MM.1S (cell line): ENCODE measurements at regions not wholly inside any gene's neighbourhood (a gene's known extent, or its start where the extent isn't known, plus 50 kb on each side); places are given as distances from the start of the nearest gene placed in this dataset.

Source experiments
- DNase-seq: peaks from one replicate; pipeline ENCODE4 v3.0.0-alpha.2; 2015
- H2AFZ ChIP-seq: fragments of 300-600 bp; sonication (generic); 2 replicates; pipeline ENCODE4 v1.6.0; 2016; ENCODE audit warnings: antibody characterized with exemption, low read length
- H3F3A ChIP-seq: fragments of 300-600 bp; sonication (generic); 2 replicates; pipeline ENCODE4 v1.6.1; 2016; ENCODE audit warnings: mild to moderate bottlenecking, antibody characterized with exemption, low read length, moderate library complexity, mixed read lengths; ENCODE audit not compliant: insufficient read depth
- H3K27ac ChIP-seq: fragments of 300-600 bp; sonication (generic); 2 replicates; pipeline ENCODE4 v1.5.1; 2016; ENCODE audit warnings: mild to moderate bottlenecking, low read length
- H3K27me3 ChIP-seq: fragments of 300-600 bp; sonication (generic); replicated peaks from 2 replicates; pipeline ENCODE4 v1.6.0; 2016; ENCODE audit warnings: low read length; ENCODE audit not compliant: insufficient read depth
- H3K36me3 ChIP-seq: fragments of 300-600 bp; sonication (generic); replicated peaks from 2 replicates; pipeline ENCODE4 v1.6.1; 2016; ENCODE audit warnings: mild to moderate bottlenecking, low read length, mixed read lengths; ENCODE audit not compliant: insufficient read depth
- H3K4me1 ChIP-seq: fragments of 300-600 bp; sonication (generic); 2 replicates; pipeline ENCODE4 v1.6.1; 2016; ENCODE audit warnings: low read length, mixed read lengths
- H3K4me2 ChIP-seq: fragments of 300-600 bp; sonication (generic); 2 replicates; pipeline ENCODE4 v1.6.0; 2016; ENCODE audit warnings: low read depth, low read length
- H3K4me3 ChIP-seq: fragments of 300-600 bp; sonication (generic); 2 replicates; pipeline ENCODE4 v1.5.1; 2016; ENCODE audit warnings: low read length, mixed read lengths
- H3K79me2 ChIP-seq: fragments of 300-600 bp; sonication (generic); 2 replicates; pipeline ENCODE4 v1.6.1; 2016; ENCODE audit warnings: mixed run types, low read length, mixed read lengths
- H3K9ac ChIP-seq: fragments of 300-600 bp; sonication (generic); 2 replicates; pipeline ENCODE4 v1.6.1; 2016; ENCODE audit warnings: low read length, mixed read lengths
- H3K9me2 ChIP-seq: fragments of 300-600 bp; sonication (generic); replicated peaks from 2 replicates; pipeline ENCODE4 v1.6.1; 2016; ENCODE audit warnings: mild to moderate bottlenecking, low read length, mixed read lengths; ENCODE audit not compliant: insufficient read depth
- H3K9me3 ChIP-seq: fragments of 300-600 bp; sonication (generic); replicated peaks from 2 replicates; pipeline ENCODE4 v1.6.1; 2016; ENCODE audit warnings: mild to moderate bottlenecking, low read length, mixed read lengths; ENCODE audit not compliant: insufficient read depth
- H4K20me1 ChIP-seq: fragments of 300-600 bp; sonication (generic); 2 replicates; pipeline ENCODE4 v1.6.1; 2016; ENCODE audit warnings: mild to moderate bottlenecking, low read length, moderate library complexity, mixed read lengths; ENCODE audit not compliant: insufficient read depth
- EZH2 ChIP-seq: fragments of 300-600 bp; sonication (generic); optimal IDR thresholded peaks from 2 replicates; pipeline ENCODE3; 2017; ENCODE audit warnings: low read depth, mild to moderate bottlenecking, antibody characterized with exemption, low read length, mixed read lengths
- EZH2phosphoT487 ChIP-seq: fragments of 300-600 bp; sonication (generic); IDR thresholded peaks from 2 replicates; pipeline ENCODE4 v1.6.1; 2018; ENCODE audit warnings: antibody characterized with exemption, low read length
- TF ChIP-seq, protein P1 (sequence below): fragments of 300-600 bp; sonication (generic); IDR thresholded peaks from 2 replicates; pipeline ENCODE4 v1.5.1; 2016; ENCODE audit warnings: antibody characterized with exemption, low read length, mixed read lengths

DNA sequence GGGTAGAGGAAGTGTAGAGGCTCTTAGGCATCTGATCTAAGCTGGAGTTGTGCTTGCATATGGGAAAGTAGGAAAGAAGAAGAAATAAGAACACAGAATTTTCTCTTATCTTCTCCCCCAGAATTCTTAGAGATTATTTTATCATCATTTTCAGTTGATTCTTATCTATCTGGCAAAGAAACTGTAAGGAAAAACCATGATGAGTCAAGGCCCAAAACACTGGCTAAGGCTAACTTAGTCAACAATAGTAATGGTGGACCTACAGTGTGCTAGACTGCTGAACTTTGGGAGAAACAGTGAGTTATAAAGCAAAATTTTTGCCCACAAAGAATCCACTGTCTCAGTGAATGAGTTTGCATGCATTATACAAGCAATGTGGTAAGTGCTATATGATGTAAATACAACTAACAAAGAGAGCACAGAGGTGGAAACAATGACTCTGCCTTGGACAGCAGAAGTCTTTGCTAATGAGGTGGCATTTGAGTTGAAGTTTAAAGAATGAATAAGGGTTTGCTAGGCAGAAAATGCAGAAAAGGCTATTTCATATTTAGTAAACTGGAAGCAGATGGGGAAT, 344.5 kb upstream of the PLET1 start:
- H3K9ac ChIP-seq: no peak overlapping the region
- no peak overlapping the region for H2AFZ ChIP-seq
- H3K27ac ChIP-seq: no peak overlapping the region
- no peak overlapping the region for H3K4me2 ChIP-seq
- DNase-seq: no peak
- H3K27me3 ChIP-seq: no peaks in the 10 kb centered on the region
- H3K4me1 ChIP-seq: no peaks in the 10 kb centered on the region
- no peaks in the 10 kb centered on the region for H4K20me1 ChIP-seq
- H3K9me2 ChIP-seq: no peaks in the 10 kb centered on the region
- TF ChIP-seq EZH2: no peak
- no peak for TF ChIP-seq EZH2phosphoT487
- TF ChIP-seq, protein P1, sequence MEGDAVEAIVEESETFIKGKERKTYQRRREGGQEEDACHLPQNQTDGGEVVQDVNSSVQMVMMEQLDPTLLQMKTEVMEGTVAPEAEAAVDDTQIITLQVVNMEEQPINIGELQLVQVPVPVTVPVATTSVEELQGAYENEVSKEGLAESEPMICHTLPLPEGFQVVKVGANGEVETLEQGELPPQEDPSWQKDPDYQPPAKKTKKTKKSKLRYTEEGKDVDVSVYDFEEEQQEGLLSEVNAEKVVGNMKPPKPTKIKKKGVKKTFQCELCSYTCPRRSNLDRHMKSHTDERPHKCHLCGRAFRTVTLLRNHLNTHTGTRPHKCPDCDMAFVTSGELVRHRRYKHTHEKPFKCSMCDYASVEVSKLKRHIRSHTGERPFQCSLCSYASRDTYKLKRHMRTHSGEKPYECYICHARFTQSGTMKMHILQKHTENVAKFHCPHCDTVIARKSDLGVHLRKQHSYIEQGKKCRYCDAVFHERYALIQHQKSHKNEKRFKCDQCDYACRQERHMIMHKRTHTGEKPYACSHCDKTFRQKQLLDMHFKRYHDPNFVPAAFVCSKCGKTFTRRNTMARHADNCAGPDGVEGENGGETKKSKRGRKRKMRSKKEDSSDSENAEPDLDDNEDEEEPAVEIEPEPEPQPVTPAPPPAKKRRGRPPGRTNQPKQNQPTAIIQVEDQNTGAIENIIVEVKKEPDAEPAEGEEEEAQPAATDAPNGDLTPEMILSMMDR: no peak
- H3K79me2 ChIP-seq: no peaks in the 10 kb centered on the region
- no peak overlapping the region for H3K4me3 ChIP-seq
- H3K9me3 ChIP-seq: no peaks in the 10 kb centered on the region
- H3F3A ChIP-seq: no peaks in the 10 kb centered on the region
- H3K36me3 ChIP-seq: no peaks in the 10 kb centered on the region

DNA sequence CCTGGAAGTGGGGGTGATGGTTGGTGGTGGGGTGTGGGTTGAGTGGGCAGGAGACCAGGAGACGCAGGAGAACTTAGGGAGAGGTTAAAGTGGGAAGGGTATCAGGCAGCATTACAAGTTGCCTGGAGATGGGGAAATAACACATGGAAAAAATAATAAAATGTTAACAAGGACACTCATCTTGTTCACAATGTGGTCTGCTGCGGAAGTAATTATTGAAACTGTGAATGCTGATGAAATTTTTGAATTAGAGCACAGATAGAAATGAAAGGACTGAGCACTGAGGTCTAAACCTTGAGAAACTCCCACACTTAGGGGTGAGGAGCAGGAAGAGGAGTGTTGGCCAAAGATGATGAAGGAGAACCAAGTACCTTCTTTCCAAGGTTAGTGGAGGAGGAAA, 346.0 kb upstream of the PLET1 start:
- Histone ChIP-seq H3K4me1 (no peaks in the 10 kb centered on the region), H3F3A (no peaks in the 10 kb centered on the region), H3K9ac (no peak overlapping the region), H4K20me1 (no peaks in the 10 kb centered on the region), H3K79me2 (no peaks in the 10 kb centered on the region), H3K4me3 (no peak overlapping the region), H3K9me2 (no peaks in the 10 kb centered on the region), H2AFZ (no peak overlapping the region), H3K27me3 (no peaks in the 10 kb centered on the region), H3K36me3 (no peaks in the 10 kb centered on the region), H3K4me2 (no peak overlapping the region), H3K9me3 (no peaks in the 10 kb centered on the region), H3K27ac (no peak overlapping the region)
- TF ChIP-seq EZH2 (no peak), EZH2phosphoT487 (no peak)
- TF ChIP-seq, protein P1: no peak
- DNase-seq: no peak

DNA sequence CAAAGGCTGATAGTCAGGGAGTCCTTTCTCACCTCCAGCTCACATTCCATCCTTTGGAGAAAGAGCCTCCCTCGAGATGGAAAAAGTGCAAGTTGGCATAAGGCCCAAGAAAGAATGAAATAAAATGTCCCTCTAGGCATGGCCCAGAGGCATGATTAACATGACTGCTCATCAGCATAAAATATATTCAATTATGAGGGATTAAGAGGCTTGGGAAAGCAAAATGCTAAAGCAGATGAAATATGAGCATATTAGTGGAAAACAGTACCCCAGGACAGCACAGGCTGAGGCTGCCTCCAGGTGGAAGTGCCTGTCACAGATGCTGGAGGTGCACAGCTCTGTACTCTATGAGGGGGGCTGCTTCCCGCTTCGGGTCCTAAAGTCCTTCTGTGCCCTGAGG, 347.8 kb upstream of the PLET1 start:
- Histone ChIP-seq H3K27me3 (no peaks in the 10 kb centered on the region), H3K27ac (no peak overlapping the region), H3K4me1 (no peaks in the 10 kb centered on the region), H3K9me3 (no peaks in the 10 kb centered on the region), H4K20me1 (no peaks in the 10 kb centered on the region), H3K9me2 (no peaks in the 10 kb centered on the region), H2AFZ (no peak overlapping the region), H3K4me2 (no peak overlapping the region), H3K9ac (no peak overlapping the region), H3K36me3 (no peaks in the 10 kb centered on the region), H3F3A (no peaks in the 10 kb centered on the region), H3K79me2 (no peaks in the 10 kb centered on the region), H3K4me3 (no peak overlapping the region)
- TF ChIP-seq EZH2phosphoT487: no peak
- no peak for TF ChIP-seq EZH2
- TF ChIP-seq, protein P1: no peak
- no peak for DNase-seq
